NB4 (cell line): ENCODE measurements at regions not wholly inside any gene's neighbourhood (a gene's known extent, or its start where the extent isn't known, plus 50 kb on each side); places are given as distances from the start of the nearest gene placed in this dataset.

ENCODE experiments used
- MAX ChIP-seq: IDR thresholded peaks from 2 replicates; pipeline ENCODE4 v1.6.1; 2011; ENCODE audit warnings: low read depth, low read length
- MYC ChIP-seq: IDR thresholded peaks from 2 replicates; pipeline ENCODE4 v1.6.1; 2011; ENCODE audit warnings: low read depth, low read length
- POLR2A ChIP-seq: IDR thresholded peaks from 2 replicates; pipeline ENCODE4 v1.6.1; 2011; ENCODE audit warnings: mild to moderate bottlenecking; ENCODE audit not compliant: insufficient read length; ENCODE audit errors: extremely low read depth
- TF ChIP-seq, protein P1 (sequence below): IDR thresholded peaks from one replicate; pipeline ENCODE4 v1.5.1; 2012; ENCODE audit warnings: low read depth, low read length

GRCh38 chr19:32104850-32105235, 240.6 kb upstream of the ZNF507 start:
- TF ChIP-seq, protein P1, sequence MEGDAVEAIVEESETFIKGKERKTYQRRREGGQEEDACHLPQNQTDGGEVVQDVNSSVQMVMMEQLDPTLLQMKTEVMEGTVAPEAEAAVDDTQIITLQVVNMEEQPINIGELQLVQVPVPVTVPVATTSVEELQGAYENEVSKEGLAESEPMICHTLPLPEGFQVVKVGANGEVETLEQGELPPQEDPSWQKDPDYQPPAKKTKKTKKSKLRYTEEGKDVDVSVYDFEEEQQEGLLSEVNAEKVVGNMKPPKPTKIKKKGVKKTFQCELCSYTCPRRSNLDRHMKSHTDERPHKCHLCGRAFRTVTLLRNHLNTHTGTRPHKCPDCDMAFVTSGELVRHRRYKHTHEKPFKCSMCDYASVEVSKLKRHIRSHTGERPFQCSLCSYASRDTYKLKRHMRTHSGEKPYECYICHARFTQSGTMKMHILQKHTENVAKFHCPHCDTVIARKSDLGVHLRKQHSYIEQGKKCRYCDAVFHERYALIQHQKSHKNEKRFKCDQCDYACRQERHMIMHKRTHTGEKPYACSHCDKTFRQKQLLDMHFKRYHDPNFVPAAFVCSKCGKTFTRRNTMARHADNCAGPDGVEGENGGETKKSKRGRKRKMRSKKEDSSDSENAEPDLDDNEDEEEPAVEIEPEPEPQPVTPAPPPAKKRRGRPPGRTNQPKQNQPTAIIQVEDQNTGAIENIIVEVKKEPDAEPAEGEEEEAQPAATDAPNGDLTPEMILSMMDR = no peak
- TF ChIP-seq POLR2A (no peak), MAX (no peak), MYC (no peak)
